GM23248 (cell line): ENCODE measurements at regions not wholly inside any gene's neighbourhood (a gene's known extent, or its start where the extent isn't known, plus 50 kb on each side); places are given as distances from the start of the nearest gene placed in this dataset.

Source experiments
- DNase-seq: peaks from one replicate; pipeline ENCODE4 v3.0.0-alpha.2; 2015
- H2AFZ ChIP-seq: fragments of 200-600 bp; sonication (generic); 2 replicates; pipeline ENCODE4 v1.6.1; 2016; ENCODE audit warnings: antibody characterized with exemption
- H3F3A ChIP-seq: fragments of 200-600 bp; sonication (generic); 2 replicates; pipeline ENCODE4 v1.6.1; 2016; ENCODE audit warnings: mild to moderate bottlenecking, antibody characterized with exemption, mixed run types; ENCODE audit not compliant: insufficient read depth
- H3K27ac ChIP-seq: fragments of 200-600 bp; sonication (generic); 2 replicates; pipeline ENCODE4 v1.5.1; 2016; ENCODE audit warnings: mild to moderate bottlenecking
- H3K27me3 ChIP-seq: fragments of 200-600 bp; sonication (generic); replicated peaks from 2 replicates; pipeline ENCODE4 v1.6.1; 2016; ENCODE audit warnings: mild to moderate bottlenecking; ENCODE audit not compliant: insufficient read depth
- H3K36me3 ChIP-seq: fragments of 200-600 bp; sonication (generic); 2 replicates; pipeline ENCODE4 v1.6.1; 2016; ENCODE audit warnings: low read depth, mild to moderate bottlenecking
- H3K4me1 ChIP-seq: fragments of 200-600 bp; sonication (generic); 2 replicates; pipeline ENCODE4 v1.6.1; 2016; ENCODE audit warnings: mild to moderate bottlenecking; ENCODE audit not compliant: insufficient read depth
- H3K4me2 ChIP-seq: fragments of 200-600 bp; sonication (generic); one replicate; pipeline ENCODE4 v1.6.1; 2016; ENCODE audit warnings: mild to moderate bottlenecking; ENCODE audit not compliant: unreplicated experiment
- H3K4me3 ChIP-seq: fragments of 200-600 bp; sonication (generic); 2 replicates; pipeline ENCODE4 v1.5.1; 2016; ENCODE audit warnings: mild to moderate bottlenecking
- H3K79me2 ChIP-seq: fragments of 200-600 bp; sonication (generic); 2 replicates; pipeline ENCODE4 v1.6.1; 2016; ENCODE audit warnings: mild to moderate bottlenecking; ENCODE audit not compliant: insufficient read depth
- H3K9ac ChIP-seq: fragments of 200-600 bp; sonication (generic); 2 replicates; pipeline ENCODE4 v1.6.1; 2016; ENCODE audit warnings: mild to moderate bottlenecking
- H3K9me2 ChIP-seq: fragments of 200-600 bp; sonication (generic); 2 replicates; pipeline ENCODE4 v1.6.1; 2016; ENCODE audit warnings: mixed run types, mild to moderate bottlenecking, moderate library complexity; ENCODE audit not compliant: insufficient read depth
- H3K9me3 ChIP-seq: fragments of 200-600 bp; sonication (generic); one replicate; pipeline ENCODE4 v1.6.1; 2017; ENCODE audit warnings: low read depth
- H4K20me1 ChIP-seq: fragments of 200-600 bp; sonication (generic); 2 replicates; pipeline ENCODE4 v1.6.0; 2016; ENCODE audit not compliant: insufficient read depth
- EZH2 ChIP-seq: fragments of 200-600 bp; sonication (generic); IDR thresholded peaks from 2 replicates; pipeline ENCODE4 v1.6.1; 2018; ENCODE audit warnings: antibody characterized with exemption, mild to moderate bottlenecking; ENCODE audit not compliant: insufficient read depth, poor library complexity, severe bottlenecking
- EZH2phosphoT487 ChIP-seq: fragments of 200-600 bp; sonication (generic); IDR thresholded peaks from 2 replicates; pipeline ENCODE4 v1.6.1; 2018; ENCODE audit warnings: antibody characterized with exemption, moderate library complexity, mild to moderate bottlenecking, low read depth; ENCODE audit not compliant: insufficient read depth
- WGBS, 2 experiments: methylation state at CpG; one replicate each; pipeline ENCODE4 v1.1.6; 2015 to 2017; ENCODE audit warnings: low lambda C conversion rate in 2 of 2, low coverage in 1 of 2; ENCODE audit errors: missing lambda C conversion rate in 2 of 2; 5-methylcytosine and 5-hydroxymethylcytosine counted together
- in situ Hi-C: fragments of 300-500 bp; cut with MboI; formaldehyde crosslinking; loops from 2 replicates; pipeline ENCODE4 v1.15.0; 2020

DNA sequence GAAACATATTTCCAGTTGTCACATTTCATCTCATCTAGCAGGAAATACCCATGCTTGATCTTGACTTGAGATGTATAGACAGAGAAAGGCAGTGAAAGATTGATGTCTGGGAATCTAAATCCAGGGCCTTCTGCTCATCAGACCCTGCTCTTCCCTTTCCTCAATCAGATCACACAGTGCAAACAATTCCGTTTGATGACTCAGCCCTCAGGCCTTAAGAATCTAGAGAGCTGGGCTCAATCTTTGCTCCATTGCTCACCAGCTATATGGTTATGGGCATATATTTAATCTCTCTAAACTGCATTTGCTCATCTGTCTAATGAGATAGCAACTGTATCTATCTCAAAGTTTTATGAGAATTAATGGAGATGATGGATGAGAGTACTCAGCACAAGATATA lies 201.8 kb upstream of the CCDC196 start:
- Histone ChIP-seq H3K36me3 (no peaks in the 10 kb centered on the region), H3F3A (no peaks in the 10 kb centered on the region), H3K9ac (no peak overlapping the region), H3K9me3 (no peaks in the 10 kb centered on the region), H4K20me1 (no peaks in the 10 kb centered on the region), H3K27me3 (no peaks in the 10 kb centered on the region), H3K4me2 (no peak overlapping the region), H3K4me3 (no peak overlapping the region), H3K79me2 (no peaks in the 10 kb centered on the region), H3K27ac (no peak overlapping the region), H3K9me2 (no peaks in the 10 kb centered on the region), H2AFZ (no peak overlapping the region), H3K4me1 (no peaks in the 10 kb centered on the region)
- 22 to 27% methylated on average over 1 of the region's 1 CpG for WGBS, 2 experiments
- TF ChIP-seq EZH2 (no peak), EZH2phosphoT487 (no peak)
- in situ Hi-C loops, result no loop called here
- DNase-seq, result peak; percentile 27

- no peak for TF ChIP-seq EZH2
- no peak for TF ChIP-seq EZH2phosphoT487
- H3K9me3 ChIP-seq, result no peaks in the 10 kb centered on the region
- no peaks in the 10 kb centered on the region for H3K9me2 ChIP-seq
- no peaks in the 10 kb centered on the region for H3K27me3 ChIP-seq
- H2AFZ ChIP-seq, result no peak overlapping the region
- H3K27ac ChIP-seq, result no peak overlapping the region
- no peaks in the 10 kb centered on the region for H4K20me1 ChIP-seq
- DNase-seq, result peak; percentile 1
- no peaks in the 10 kb centered on the region for H3F3A ChIP-seq
- H3K4me1 ChIP-seq, result no peaks in the 10 kb centered on the region
- 53% methylated on average over 3 of the region's 3 CpGs for WGBS, 2 experiments
- in situ Hi-C loops, result no loop called here
- no peak overlapping the region for H3K9ac ChIP-seq
- H3K4me3 ChIP-seq, result no peak overlapping the region
- no peaks in the 10 kb centered on the region for H3K36me3 ChIP-seq
- no peak overlapping the region for H3K4me2 ChIP-seq
- H3K79me2 ChIP-seq, result no peaks in the 10 kb centered on the region
Observed at GRCh38 chr14:66288511-66288910, 197.7 kb upstream of the CCDC196 start.

- no peaks in the 10 kb centered on the region for H3K79me2 ChIP-seq
- H3K36me3 ChIP-seq, result no peaks in the 10 kb centered on the region
- H3K9me3 ChIP-seq, result no peaks in the 10 kb centered on the region
- TF ChIP-seq EZH2phosphoT487, result no peak
- no peak for TF ChIP-seq EZH2
- H3K4me1 ChIP-seq, result no peaks in the 10 kb centered on the region
- H3K27me3 ChIP-seq, result no peaks in the 10 kb centered on the region
- H3K9me2 ChIP-seq, result no peaks in the 10 kb centered on the region
- no peak overlapping the region for H3K4me3 ChIP-seq
- H4K20me1 ChIP-seq, result no peaks in the 10 kb centered on the region
- H3K27ac ChIP-seq, result no peak overlapping the region
- in situ Hi-C loops, result no loop called here
- DNase-seq, result no peak
- no peaks in the 10 kb centered on the region for H3F3A ChIP-seq
- H3K9ac ChIP-seq, result no peak overlapping the region
- H3K4me2 ChIP-seq, result no peak overlapping the region
- H2AFZ ChIP-seq, result no peak overlapping the region
Observed at GRCh38 chr14:66291756-66292155, 194.4 kb upstream of the CCDC196 start.

DNA sequence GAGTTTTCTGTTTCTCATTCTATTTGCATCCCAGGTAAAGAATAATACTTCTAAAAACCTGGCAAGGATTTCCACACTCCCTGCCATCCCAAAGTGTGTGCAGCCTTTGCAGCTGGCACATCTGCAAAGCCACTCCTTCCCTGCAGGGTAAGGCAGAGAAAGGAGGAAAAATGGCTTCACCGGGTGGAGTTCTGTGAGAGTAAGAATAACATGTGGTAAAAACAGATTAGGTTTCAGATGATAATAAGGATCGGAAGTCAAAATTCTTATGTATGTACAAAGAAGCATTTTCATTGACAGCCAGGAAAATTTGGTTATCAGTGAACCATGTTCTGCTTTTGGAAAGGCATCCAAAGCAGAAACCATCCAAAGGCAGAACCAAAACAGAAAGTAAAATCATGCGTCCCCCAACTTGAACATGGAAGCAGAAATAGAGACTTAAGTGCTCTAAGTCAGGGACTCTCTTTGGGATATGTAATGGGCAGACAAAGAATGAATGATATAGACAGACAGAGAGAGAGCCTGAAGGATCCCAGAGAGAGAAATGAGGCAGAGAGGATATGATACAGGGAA lies 192.6 kb upstream of the CCDC196 start:
- Histone ChIP-seq H3K9me3 (no peaks in the 10 kb centered on the region), H3K27me3 (no peaks in the 10 kb centered on the region), H2AFZ (no peak overlapping the region), H4K20me1 (no peaks in the 10 kb centered on the region), H3K36me3 (no peaks in the 10 kb centered on the region), H3F3A (no peaks in the 10 kb centered on the region), H3K79me2 (no peaks in the 10 kb centered on the region), H3K9me2 (no peaks in the 10 kb centered on the region), H3K27ac (no peak overlapping the region), H3K4me2 (no peak overlapping the region), H3K9ac (no peak overlapping the region), H3K4me3 (no peak overlapping the region), H3K4me1 (no peaks in the 10 kb centered on the region)
- 9 to 12% methylated on average over 3 of the region's 3 CpGs for WGBS, 2 experiments
- in situ Hi-C loops, result no loop called here
- DNase-seq, result no peak
- TF ChIP-seq EZH2phosphoT487, result no peak
- TF ChIP-seq EZH2, result no peak

DNA sequence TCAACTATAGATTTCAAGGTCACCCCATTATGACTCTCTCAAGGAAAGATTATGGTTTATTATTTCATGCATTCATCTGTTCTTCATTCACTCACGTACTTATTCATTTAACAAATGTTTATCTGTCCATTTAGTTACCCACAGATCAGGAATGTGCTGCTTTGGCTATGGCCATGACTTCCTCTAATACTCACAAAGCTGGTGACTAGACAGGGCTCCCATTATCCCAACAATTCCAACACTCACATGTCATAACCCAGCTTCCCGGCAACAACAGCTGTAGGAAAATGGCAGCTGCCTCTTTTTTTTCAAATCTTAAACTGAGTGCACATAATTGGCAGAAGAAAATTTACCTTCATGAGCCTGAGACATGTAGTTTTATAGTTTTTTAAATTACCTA lies 190.8 kb upstream of the CCDC196 start:
- Histone ChIP-seq H3K4me2 (no peak overlapping the region), H3K27ac (no peak overlapping the region), H2AFZ (no peak overlapping the region), H3K79me2 (no peaks in the 10 kb centered on the region), H3K4me1 (no peaks in the 10 kb centered on the region), H3K9ac (no peak overlapping the region), H4K20me1 (no peaks in the 10 kb centered on the region), H3K9me3 (no peaks in the 10 kb centered on the region), H3K4me3 (no peak overlapping the region), H3F3A (no peaks in the 10 kb centered on the region), H3K36me3 (no peaks in the 10 kb centered on the region), H3K27me3 (no peaks in the 10 kb centered on the region), H3K9me2 (no peaks in the 10 kb centered on the region)
- no peak for DNase-seq
- WGBS, 2 experiments, result 8 to 15% methylated on average over 2 of the region's 2 CpGs
- in situ Hi-C loops, result no loop called here
- TF ChIP-seq EZH2phosphoT487, result no peak
- no peak for TF ChIP-seq EZH2
